ENCODE measurements at regions not wholly inside any gene's neighbourhood (a gene's known extent, or its start where the extent isn't known, plus 50 kb on each side); places are given as distances from the start of the nearest gene placed in this dataset.

DNA sequence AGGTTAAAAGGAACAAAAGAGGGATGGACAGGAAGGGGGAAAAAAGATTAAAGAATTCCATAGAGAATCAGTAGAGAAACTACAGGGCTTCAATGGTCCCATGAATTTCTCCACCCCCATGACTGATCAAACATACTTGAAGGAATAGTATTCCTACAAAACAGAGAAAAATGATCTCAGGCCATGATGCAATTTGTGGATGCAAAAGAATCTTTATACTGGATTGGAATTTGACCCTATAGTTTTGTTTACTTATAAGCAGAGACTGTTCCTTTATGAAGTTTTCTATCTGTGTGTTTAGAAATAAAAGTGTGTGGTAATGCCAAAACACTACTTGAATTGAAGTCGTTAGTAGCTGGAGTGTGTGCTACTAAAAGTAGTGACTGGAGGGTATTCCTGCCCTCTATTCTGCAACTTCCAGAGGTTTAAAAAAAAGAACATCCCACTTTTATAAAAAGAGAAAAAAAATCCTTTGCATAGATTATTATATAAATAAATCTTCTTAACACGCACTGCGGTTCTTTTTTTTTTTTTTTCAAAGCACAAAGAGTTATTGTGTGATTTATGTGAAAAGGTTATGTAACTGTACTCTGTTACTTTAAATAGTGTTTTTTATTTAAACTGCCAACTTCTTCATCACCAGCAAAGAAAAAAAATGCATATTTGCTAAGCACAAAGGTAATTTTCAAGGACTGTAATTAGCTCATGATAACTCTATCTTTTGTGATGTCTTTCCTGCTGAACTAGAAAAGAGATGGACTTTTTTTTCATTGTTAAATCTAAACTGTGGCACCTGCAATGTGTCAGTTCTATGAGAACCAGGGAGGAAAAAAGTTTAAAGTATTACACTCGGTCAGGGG, 214.5 kb upstream of the CITED2 start:
- no peak for DNase-seq

- DNase-seq, result peak; percentile 56
Measured at GRCh38 chr6:139588076-139588639, 213.7 kb upstream of the CITED2 start.

DNA sequence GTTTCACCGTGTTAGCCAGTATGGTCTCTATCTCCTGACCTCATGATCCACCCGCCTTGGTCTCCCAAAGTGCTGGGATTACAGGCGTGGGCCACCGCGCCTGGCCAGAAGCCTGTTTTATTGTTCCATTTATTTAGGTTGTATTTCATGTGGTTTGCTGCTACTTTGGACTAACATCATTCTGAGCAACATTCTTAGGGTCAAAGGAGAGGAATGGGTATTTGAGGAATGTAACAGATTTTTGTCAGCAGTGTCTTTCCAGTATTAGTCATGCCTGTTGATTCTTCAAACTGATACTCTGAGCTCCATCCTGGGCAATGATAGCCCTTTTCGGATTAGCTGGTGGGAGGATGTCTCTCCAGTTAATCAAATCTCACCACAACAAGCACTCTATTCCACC, 213.0 kb upstream of the CITED2 start:
- no peak for DNase-seq

DNA sequence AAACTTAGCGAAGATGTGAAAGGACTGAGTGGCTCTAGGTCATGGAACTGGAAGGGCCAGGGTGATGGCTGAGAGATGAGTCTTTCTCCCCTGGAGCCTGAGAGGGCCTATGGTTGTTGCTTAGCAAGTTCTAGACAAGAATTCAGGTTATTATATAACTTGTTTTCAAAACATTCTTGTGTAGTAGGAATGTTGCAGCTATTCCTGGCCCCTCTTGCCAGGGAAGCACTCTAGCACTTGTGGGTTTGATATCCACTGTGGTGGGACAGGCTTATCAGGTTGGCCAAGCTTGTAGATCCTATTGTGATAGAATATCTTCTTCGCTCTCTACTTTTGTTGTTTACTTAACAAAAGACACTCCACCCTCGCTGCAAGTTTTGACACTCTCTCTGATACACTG, 211.8 kb upstream of the CITED2 start:
- DNase-seq, result no peak

- DNase-seq, result no peak
Measured at GRCh38 chr6:139584599-139584998, 210.2 kb upstream of the CITED2 start.

DNA sequence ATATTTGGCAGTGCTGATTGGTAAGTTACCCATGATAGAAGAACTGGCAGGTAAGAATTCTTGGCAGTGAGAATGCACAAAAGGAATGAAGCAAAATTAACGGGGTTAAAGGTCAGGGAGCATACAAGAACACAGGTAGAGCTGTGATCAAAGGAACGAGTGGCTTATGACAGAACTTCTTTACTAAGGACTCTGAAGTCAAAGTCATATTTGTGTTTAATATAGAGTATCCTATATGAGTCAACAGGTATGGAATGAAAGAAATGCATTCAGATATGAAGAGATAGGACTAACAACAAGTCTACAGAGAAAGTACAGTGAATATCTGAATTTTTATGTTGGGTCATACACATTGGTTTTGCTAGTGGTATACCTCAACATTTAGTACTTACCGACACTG, 209.0 kb upstream of the CITED2 start:
- no peak for DNase-seq

GRCh38 chr6:139582956-139583355, 208.5 kb upstream of the CITED2 start:
- no peak for DNase-seq

GRCh38 chr6:139581485-139581865, 207.0 kb upstream of the CITED2 start:
- no peak for DNase-seq

GRCh38 chr6:139580592-139581484, 206.4 kb upstream of the CITED2 start:
- no peak for DNase-seq

DNA sequence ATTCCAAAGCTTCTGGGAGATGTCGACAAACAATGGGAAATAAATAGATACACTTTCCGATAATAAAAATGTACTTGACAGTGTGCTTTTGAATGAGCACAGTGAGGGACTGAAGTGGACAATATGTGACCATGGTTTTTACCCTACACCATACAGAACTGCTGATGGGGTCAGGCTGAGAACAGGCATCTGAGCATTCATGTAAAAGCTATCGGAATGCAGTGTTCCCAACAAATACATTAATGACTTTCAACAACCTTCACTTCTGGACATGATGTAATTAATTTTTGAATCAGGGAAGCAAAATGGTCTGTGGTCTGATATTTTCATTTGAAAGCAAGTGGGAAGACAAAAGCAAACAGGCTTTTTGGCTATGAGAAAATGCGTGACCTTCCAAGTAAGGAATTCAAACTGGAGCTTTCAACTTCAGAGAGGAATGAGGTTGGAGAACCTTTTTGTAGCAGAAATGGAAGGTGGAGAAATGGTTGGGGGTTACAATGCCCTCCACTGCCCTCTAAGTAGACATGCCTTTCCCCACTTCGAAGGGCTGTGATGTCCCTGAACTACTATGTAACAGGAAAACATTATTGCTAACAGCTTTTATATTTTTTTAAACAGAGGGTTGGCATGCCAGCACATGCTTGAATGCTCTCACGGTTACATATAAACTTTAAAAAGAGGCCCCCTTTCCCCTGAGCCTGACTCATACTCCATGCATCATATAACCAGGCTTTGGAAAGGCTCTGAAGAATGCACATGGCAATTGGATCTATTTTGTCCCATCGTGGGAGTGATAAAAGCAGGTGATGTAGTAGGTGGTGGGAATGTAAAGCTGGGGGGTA, 203.5 kb upstream of the CITED2 start:
- no peak for DNase-seq

GRCh38 chr6:139577124-139577762, 202.8 kb upstream of the CITED2 start:
- DNase-seq, result no peak

DNA sequence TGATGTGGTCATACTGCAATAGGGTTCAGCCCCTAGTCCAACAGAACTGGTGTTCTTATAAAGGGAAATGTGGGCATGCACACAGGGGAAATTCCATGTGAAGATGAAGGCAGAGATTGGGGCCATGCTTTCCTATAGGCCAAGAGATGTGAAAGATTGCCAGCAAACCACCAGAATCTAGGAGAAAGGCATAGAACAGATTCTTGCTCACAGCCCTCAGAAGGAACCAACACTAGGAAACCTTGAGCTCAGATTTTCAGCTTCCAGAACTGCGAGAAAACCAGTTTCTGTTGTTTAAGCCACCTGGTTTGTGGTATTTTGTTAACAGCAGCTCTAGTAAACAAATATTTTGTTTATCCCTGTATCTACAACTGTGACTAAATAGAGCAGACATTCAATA, 197.6 kb upstream of the CITED2 start:
- DNase-seq, result no peak

DNA sequence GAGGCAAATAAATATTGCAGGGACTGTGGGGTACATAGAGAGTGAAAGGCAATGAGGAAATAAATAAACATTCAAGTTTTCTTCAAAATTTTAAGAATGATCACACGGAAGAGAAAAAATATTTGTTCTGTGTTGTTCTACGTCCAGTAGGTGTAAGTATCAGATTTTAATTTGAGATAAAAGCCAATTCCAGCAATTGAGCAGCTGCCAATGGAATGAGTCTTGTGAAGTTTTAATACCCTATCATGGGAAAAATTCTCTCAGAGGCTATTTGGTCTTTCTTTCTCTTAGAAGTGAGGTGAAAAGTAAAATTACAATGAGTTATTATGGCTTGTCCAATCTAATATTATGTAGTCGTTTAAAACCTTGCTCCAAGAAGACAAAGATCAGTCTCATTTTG, 195.7 kb upstream of the CITED2 start:
- DNase-seq, result no peak

- no peak for DNase-seq
Measured at GRCh38 chr6:139569566-139569965, 195.1 kb upstream of the CITED2 start.

- DNase-seq, result no peak
Measured at GRCh38 chr6:139568956-139569538, 194.6 kb upstream of the CITED2 start.

DNA sequence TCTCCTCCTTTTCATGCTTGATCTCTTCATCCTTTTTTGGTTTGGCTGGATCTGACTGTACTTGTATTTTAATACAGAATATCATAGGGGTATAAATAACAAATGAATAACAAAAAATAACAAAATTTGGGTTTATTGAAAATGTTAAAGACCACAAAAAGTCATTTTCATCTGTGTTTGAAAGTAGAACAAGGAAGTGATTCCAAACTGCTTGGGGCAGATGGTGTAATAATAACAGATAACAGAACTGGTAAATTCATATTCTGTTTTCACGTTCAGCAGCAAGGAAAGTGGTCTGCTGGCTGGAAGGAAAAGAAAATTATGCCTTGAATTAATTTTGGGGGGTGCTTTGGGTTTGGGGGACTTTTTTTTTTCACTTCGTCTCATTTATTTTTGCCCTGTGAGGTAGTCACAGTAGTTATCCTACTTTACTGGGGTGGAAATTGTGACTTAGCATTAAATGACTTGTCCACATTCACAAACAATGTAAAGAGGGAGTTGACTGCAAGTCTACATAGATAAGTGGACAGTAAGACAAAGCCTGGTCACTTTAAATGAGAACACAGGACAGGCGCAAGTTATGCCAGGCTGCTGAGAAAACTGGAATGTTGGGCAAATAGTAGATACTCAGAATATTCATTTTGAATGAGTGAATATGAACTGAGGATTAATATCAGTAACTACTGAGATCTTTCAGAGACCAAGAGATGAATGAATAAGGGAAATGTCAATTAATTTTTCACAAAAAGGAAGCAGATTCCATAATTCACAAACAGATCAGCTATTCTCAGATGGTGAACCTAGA, 193.9 kb upstream of the CITED2 start:
- no peak for DNase-seq

GRCh38 chr6:139567095-139567494, 192.6 kb upstream of the CITED2 start:
- no peak for DNase-seq

DNA sequence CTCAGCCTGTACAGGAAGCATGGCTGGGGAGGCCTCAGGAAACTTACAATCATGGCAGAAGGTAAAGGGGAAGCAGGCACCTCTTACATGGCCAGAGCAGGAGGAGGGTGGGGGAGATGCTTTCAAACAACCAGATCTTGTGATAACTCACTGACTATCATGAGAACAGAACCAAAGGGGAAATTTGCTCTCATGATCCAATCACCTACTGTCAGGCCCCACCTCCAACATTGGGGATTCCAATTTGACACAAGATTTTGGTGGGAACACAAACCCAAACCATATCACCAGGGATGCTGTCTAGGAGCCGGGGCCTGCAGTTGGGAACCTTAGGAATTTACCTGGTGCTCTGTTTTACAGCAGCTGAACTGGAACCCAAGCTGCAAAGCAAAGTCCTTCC, 191.1 kb upstream of the CITED2 start:
- DNase-seq, result no peak

DNA sequence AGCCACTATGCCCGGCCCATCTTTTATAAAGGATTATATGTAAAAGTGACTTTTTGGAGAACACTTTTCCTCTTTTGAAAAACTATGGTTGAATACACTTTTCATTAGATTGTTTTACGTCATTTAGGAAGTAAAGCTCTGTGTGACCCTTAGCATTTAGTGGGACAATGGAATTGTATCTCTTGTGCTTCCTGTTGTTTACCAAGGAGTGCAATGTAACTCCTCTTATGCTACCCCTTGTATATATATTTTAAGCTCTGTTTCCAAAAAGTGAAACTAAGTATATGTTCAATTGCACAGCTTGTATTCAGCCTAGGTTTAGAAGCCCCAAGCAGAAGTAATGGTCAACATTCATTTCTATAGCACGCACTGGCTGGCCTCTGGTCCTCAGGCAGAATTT, 183.1 kb upstream of the CITED2 start:
- no peak for DNase-seq

- DNase-seq, result no peak
Measured at GRCh38 chr6:139556532-139556931, 182.1 kb upstream of the CITED2 start.

- DNase-seq, result no peak
Measured at GRCh38 chr6:139553916-139554315, 179.5 kb upstream of the CITED2 start.

All from NCI-H2029 (cell line).